Adrenal gland (tissue), 5 donors: ENCODE measurements at regions not wholly inside any gene's neighbourhood (a gene's known extent, or its start where the extent isn't known, plus 50 kb on each side); places are given as distances from the start of the nearest gene placed in this dataset.

Experiments
- CTCF ChIP-seq, 6 experiments: fragments of 450-650 bp in 4 of 6; fragments of 200-600 bp in 2 of 6; sonication (generic) in 1 of 6; IDR thresholded peaks; 1 replicate in 5 of 6; 2 replicates in 1 of 6; pipeline versions ENCODE4 v1.5.1 to v1.8.0; 2016 to 2021; ENCODE audit warnings: antibody characterized with exemption in 6 of 6, mild to moderate bottlenecking in 2 of 6, moderate library complexity in 1 of 6
- POLR2A ChIP-seq, 2 donors: fragments of 450-650 bp; IDR thresholded peaks; one replicate each; pipeline ENCODE4 v1.6.1; 2017; ENCODE audit warnings: antibody characterized with exemption in 2 of 2, mild to moderate bottlenecking in 2 of 2, moderate library complexity in 1 of 2
- donor health status: DM: no; HTN: no; CAD: no.

- TF ChIP-seq CTCF (IDR thresholded peaks at IDR 0.05) (no peak), POLR2A (IDR thresholded peaks at IDR 0.05) (no peak)
Observed at GRCh38 chr15:93613386-93613785, 524.4 kb upstream of the RGMA start.
